NB4 (cell line): ENCODE measurements at regions not wholly inside any gene's neighbourhood (a gene's known extent, or its start where the extent isn't known, plus 50 kb on each side); places are given as distances from the start of the nearest gene placed in this dataset.

Source experiments
- POLR2A ChIP-seq: IDR thresholded peaks from 2 replicates; pipeline ENCODE4 v1.6.1; 2011; ENCODE audit warnings: mild to moderate bottlenecking; ENCODE audit not compliant: insufficient read length; ENCODE audit errors: extremely low read depth
- TF ChIP-seq, protein P1 (sequence below): IDR thresholded peaks from one replicate; pipeline ENCODE4 v1.5.1; 2012; ENCODE audit warnings: low read depth, low read length

DNA sequence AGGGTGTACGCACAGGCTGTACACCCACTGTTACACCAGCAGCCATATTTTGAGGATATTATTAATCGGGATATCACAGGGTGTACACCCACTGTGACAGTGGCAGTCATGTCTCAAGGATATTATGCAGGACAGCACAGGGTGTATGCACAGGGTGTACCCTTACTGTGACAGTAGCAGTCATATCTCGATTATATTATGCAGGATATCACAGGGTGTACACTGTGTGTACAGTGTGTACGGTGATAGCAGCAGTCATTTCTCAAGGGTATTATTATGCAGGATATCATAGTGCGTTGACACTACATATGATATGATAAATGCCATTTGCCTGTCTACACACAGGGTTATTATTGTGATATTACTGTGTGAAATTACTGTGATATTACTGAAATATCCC is 80.5 kb upstream of the SLC25A48 start:
- TF ChIP-seq, protein P1, sequence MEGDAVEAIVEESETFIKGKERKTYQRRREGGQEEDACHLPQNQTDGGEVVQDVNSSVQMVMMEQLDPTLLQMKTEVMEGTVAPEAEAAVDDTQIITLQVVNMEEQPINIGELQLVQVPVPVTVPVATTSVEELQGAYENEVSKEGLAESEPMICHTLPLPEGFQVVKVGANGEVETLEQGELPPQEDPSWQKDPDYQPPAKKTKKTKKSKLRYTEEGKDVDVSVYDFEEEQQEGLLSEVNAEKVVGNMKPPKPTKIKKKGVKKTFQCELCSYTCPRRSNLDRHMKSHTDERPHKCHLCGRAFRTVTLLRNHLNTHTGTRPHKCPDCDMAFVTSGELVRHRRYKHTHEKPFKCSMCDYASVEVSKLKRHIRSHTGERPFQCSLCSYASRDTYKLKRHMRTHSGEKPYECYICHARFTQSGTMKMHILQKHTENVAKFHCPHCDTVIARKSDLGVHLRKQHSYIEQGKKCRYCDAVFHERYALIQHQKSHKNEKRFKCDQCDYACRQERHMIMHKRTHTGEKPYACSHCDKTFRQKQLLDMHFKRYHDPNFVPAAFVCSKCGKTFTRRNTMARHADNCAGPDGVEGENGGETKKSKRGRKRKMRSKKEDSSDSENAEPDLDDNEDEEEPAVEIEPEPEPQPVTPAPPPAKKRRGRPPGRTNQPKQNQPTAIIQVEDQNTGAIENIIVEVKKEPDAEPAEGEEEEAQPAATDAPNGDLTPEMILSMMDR = no peak
- no peak for TF ChIP-seq POLR2A
